MM.1S (cell line): ENCODE measurements at regions not wholly inside any gene's neighbourhood (a gene's known extent, or its start where the extent isn't known, plus 50 kb on each side); places are given as distances from the start of the nearest gene placed in this dataset.

Source experiments
- EZH2 ChIP-seq: fragments of 300-600 bp; sonication (generic); optimal IDR thresholded peaks from 2 replicates; pipeline ENCODE3; 2017; ENCODE audit warnings: low read depth, mild to moderate bottlenecking, antibody characterized with exemption, low read length, mixed read lengths
- TF ChIP-seq, protein P1 (sequence below): fragments of 300-600 bp; sonication (generic); IDR thresholded peaks from 2 replicates; pipeline ENCODE4 v1.5.1; 2016; ENCODE audit warnings: antibody characterized with exemption, low read length, mixed read lengths

- TF ChIP-seq, protein P1, sequence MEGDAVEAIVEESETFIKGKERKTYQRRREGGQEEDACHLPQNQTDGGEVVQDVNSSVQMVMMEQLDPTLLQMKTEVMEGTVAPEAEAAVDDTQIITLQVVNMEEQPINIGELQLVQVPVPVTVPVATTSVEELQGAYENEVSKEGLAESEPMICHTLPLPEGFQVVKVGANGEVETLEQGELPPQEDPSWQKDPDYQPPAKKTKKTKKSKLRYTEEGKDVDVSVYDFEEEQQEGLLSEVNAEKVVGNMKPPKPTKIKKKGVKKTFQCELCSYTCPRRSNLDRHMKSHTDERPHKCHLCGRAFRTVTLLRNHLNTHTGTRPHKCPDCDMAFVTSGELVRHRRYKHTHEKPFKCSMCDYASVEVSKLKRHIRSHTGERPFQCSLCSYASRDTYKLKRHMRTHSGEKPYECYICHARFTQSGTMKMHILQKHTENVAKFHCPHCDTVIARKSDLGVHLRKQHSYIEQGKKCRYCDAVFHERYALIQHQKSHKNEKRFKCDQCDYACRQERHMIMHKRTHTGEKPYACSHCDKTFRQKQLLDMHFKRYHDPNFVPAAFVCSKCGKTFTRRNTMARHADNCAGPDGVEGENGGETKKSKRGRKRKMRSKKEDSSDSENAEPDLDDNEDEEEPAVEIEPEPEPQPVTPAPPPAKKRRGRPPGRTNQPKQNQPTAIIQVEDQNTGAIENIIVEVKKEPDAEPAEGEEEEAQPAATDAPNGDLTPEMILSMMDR, result no peak
- TF ChIP-seq EZH2, result no peak
Observed at GRCh38 chr1:242639104-242639503, 114.6 kb upstream of the PLD5 start.
